ENCODE measurements at regions not wholly inside any gene's neighbourhood (a gene's known extent, or its start where the extent isn't known, plus 50 kb on each side); places are given as distances from the start of the nearest gene placed in this dataset.
A peak's percentile ranks its signal among the peaks of the same experiment; 100 is the strongest.

GRCh38 chr14:28348797-28349196 is 417.8 kb upstream of the FOXG1 start:
- no peak overlapping the region for H3K4me3 ChIP-seq (ENCODE audit: low read length)
- no peak for DNase-seq (ENCODE audit: low read depth)
- TF ChIP-seq, protein P1, sequence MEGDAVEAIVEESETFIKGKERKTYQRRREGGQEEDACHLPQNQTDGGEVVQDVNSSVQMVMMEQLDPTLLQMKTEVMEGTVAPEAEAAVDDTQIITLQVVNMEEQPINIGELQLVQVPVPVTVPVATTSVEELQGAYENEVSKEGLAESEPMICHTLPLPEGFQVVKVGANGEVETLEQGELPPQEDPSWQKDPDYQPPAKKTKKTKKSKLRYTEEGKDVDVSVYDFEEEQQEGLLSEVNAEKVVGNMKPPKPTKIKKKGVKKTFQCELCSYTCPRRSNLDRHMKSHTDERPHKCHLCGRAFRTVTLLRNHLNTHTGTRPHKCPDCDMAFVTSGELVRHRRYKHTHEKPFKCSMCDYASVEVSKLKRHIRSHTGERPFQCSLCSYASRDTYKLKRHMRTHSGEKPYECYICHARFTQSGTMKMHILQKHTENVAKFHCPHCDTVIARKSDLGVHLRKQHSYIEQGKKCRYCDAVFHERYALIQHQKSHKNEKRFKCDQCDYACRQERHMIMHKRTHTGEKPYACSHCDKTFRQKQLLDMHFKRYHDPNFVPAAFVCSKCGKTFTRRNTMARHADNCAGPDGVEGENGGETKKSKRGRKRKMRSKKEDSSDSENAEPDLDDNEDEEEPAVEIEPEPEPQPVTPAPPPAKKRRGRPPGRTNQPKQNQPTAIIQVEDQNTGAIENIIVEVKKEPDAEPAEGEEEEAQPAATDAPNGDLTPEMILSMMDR (conservative IDR thresholded peaks at IDR 0.05; ENCODE audit: low read depth, low read length) = no peak

GRCh38 chr14:28356819-28357218 is 409.8 kb upstream of the FOXG1 start:
- H3K4me3 ChIP-seq (ENCODE audit: low read length) = no peak overlapping the region
- DNase-seq (ENCODE audit: low read depth) = no peak
- TF ChIP-seq, protein P1 (conservative IDR thresholded peaks at IDR 0.05; ENCODE audit: low read depth, low read length) = no peak

DNA sequence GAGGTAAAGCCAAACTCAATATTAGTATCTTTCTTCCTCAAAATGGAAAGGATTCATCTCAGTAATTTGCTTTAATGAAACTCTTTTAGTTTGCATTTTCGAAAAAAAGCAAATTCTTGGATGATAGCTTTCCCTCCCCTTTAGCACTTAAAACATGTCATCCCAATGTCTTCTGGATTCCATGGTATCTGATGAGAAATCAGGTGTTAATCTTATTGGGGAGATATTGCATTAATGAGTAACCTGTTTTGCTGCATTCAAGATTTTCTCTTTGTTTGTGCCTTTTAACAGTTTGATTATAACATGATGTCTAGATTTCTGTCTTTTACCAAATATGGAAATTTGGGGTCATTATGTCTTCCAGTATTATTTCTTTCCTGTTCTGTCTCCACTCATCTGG is 405.1 kb upstream of the FOXG1 start:
- H3K4me3 ChIP-seq (ENCODE audit: low read length) = no peak overlapping the region
- DNase-seq (ENCODE audit: low read depth) = no peak
- TF ChIP-seq, protein P1 (conservative IDR thresholded peaks at IDR 0.05; ENCODE audit: low read depth, low read length) = no peak

DNA sequence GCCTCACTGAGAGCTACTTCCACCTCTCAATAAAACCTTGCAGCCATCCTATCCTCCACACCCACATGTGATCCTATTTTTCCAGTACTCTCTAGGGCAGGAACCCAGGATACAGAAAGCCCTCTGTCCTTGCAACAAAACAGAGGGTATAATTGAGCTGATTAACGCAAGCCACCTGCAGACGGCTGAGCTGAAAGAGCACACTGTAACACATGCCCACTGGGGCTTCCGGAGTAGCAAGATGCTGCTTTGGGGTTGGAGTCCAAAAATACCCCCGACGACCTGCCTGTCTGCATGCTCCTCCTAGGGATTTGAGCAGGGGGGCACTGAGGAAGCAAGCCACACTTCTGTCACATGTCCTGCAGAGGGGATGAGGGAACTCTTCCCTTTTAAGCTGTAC is 401.1 kb upstream of the FOXG1 start:
- TF ChIP-seq, protein P1 (conservative IDR thresholded peaks at IDR 0.05; ENCODE audit: low read depth, low read length) = no peak
- no peak for DNase-seq (ENCODE audit: low read depth)
- H3K4me3 ChIP-seq (ENCODE audit: low read length) = no peak overlapping the region

DNA sequence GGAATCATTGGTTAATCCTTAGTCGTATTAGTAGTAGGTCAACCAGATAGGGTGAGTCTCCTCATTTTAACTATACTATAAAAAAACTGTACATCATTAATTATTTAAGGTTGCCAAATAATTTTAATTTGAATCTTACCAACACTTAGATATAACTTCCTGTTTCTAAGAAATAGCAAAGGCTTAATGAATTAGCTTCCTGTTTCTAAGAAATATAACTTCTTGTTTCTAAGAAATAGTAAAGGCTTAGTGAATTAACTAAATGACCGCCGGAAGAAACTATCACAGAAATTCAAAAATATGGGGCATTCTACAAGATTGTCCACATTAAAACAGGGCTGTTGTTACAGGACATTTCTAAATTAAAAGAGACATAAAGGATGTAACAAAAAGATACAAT is 392.9 kb upstream of the FOXG1 start:
- no peak for DNase-seq (ENCODE audit: low read depth)
- TF ChIP-seq, protein P1 (conservative IDR thresholded peaks at IDR 0.05; ENCODE audit: low read depth, low read length) = no peak
- no peak overlapping the region for H3K4me3 ChIP-seq (ENCODE audit: low read length)

DNA sequence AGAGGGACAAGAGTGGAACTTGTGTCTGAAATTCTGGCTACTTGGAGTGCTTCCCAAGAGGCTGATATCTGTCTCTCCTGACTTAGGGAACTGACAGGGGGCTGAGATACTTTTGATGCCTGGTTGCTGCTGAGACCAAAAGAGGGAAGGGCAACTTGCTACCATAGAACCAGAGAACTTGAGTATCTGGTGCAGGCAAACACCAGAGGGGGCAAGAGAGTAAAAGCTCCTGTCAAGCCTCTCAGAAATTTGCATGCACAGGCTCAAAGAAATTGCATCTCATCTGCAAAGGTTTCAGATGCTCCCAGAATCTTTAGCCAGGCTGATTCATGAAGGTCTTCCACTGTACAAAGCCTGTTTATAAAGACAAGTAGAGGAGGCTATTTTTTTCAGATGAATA is 391.3 kb upstream of the FOXG1 start:
- no peak overlapping the region for H3K4me3 ChIP-seq (ENCODE audit: low read length)
- TF ChIP-seq, protein P1 (conservative IDR thresholded peaks at IDR 0.05; ENCODE audit: low read depth, low read length) = peak; percentile 68
- no peak for DNase-seq (ENCODE audit: low read depth)

- TF ChIP-seq, protein P1 (conservative IDR thresholded peaks at IDR 0.05; ENCODE audit: low read depth, low read length) = no peak
- no peak overlapping the region for H3K4me3 ChIP-seq (ENCODE audit: low read length)
- no peak for DNase-seq (ENCODE audit: low read depth)
Observed at GRCh38 chr14:28381656-28382055, 384.9 kb upstream of the FOXG1 start.
